Kidney (tissue), 13 donors: ENCODE measurements at regions not wholly inside any gene's neighbourhood (a gene's known extent, or its start where the extent isn't known, plus 50 kb on each side); places are given as distances from the start of the nearest gene placed in this dataset.

ENCODE experiments used
- DNase-seq, 5 donors: peaks; one replicate each; pipeline ENCODE4 v3.0.0-alpha.2; 2013 to 2020
- FAIRE-seq: peaks from 2 replicates; lab custom pipeline; 2012; peaks lifted over from hg19 to GRCh38; lab: Jason Lieb, UNC
- H3K27ac ChIP-seq, 2 donors: one replicate each; pipeline ENCODE4 v1.7.0; 2013; ENCODE audit warnings: low read depth in 2 of 2, low read length in 2 of 2, inconsistent platforms in 1 of 2
- H3K27me3 ChIP-seq: one replicate; pipeline ENCODE4 v1.7.1; 2013; ENCODE audit warnings: low read length, inconsistent platforms; ENCODE audit not compliant: control insufficient read depth, insufficient read depth
- H3K36me3 ChIP-seq, 3 donors: one replicate each; pipeline versions ENCODE4 v1.7.0 to v1.7.1; 2013; ENCODE audit warnings: low read length in 3 of 3, control low read depth in 1 of 3, inconsistent platforms in 1 of 3; ENCODE audit not compliant: insufficient read depth in 3 of 3, control insufficient read depth in 2 of 3
- H3K4me1 ChIP-seq, 3 donors: one replicate each; pipeline versions ENCODE4 v1.7.0 to v1.7.1; 2013; ENCODE audit warnings: low read length in 3 of 3, inconsistent platforms in 1 of 3, low read depth in 1 of 3; ENCODE audit not compliant: control insufficient read depth in 2 of 3, insufficient read depth in 2 of 3
- H3K4me3 ChIP-seq, 3 donors: one replicate each; pipeline versions ENCODE4 v1.7.0 to v1.8.1; 2013; ENCODE audit warnings: low read length in 3 of 3, control low read depth in 1 of 3, inconsistent platforms in 1 of 3
- H3K9ac ChIP-seq, 3 donors: one replicate each; pipeline versions ENCODE4 v1.7.0 to v1.7.1; 2013; ENCODE audit warnings: low read length in 3 of 3, control low read depth in 1 of 3, inconsistent platforms in 1 of 3
- H3K9me3 ChIP-seq, 3 donors: one replicate each; pipeline versions ENCODE4 v1.7.0 to v1.7.1; 2013; ENCODE audit warnings: low read length in 3 of 3, control low read depth in 1 of 3, inconsistent platforms in 1 of 3; ENCODE audit not compliant: control insufficient read depth in 2 of 3, insufficient read depth in 1 of 3
- CTCF ChIP-seq: IDR thresholded peaks from 3 replicates; pipeline ENCODE4 v1.5.1; 2012; ENCODE audit warnings: mild to moderate bottlenecking, moderate library complexity, borderline replicate concordance; ENCODE audit not compliant: insufficient read depth; ENCODE audit errors: extremely low read depth
- intact Hi-C: fragments of 100-400 bp; cut with DNase I; formaldehyde crosslinking; loops from one replicate; pipeline ENCODE4 v1.11.1; 2022
- donor health status: control.
- donor health status: control.
- donor health status: control.
- donor health status: control.
- donor health status: control.
- donor health status: DM: yes; HTN: yes; CAD: no.
- donor health status: Normal renal cell carcinoma (clear cell type).

- no peak for TF ChIP-seq CTCF
- intact Hi-C loops = no loop called here
- no peak for FAIRE-seq
Observed at GRCh38 chr1:147091801-147092200, 80.5 kb downstream of the PRKAB2 start.

GRCh38 chr1:147089457-147089856 lies 82.8 kb downstream of the PRKAB2 start:
- FAIRE-seq (no peak), DNase-seq (no peak)
- Histone ChIP-seq H3K27ac (no peak overlapping the region), H3K9me3 (peaks cover 0 to 11% (median 4%) of the 10 kb centered on the region in 3 donors), H3K36me3 (no peaks in the 10 kb centered on the region), H3K9ac (no peak overlapping the region), H3K4me1 (peaks cover 0 to 4% (median 0%) of the 10 kb centered on the region in 3 donors), H3K27me3 (peaks cover 1% of the 10 kb centered on the region), H3K4me3 (no peak overlapping the region)
- intact Hi-C loops = no loop called here
- no peak for TF ChIP-seq CTCF

More at GRCh38 chr1:147091801-147092200, 80.5 kb downstream of the PRKAB2 start:
- no peak for DNase-seq
- no peak overlapping the region for H3K9ac ChIP-seq
- no peak overlapping the region for H3K4me3 ChIP-seq
- H3K9me3 ChIP-seq = peaks cover 0 to 5% (median 0%) of the 10 kb centered on the region in 3 donors
- H3K4me1 ChIP-seq = no peaks in the 10 kb centered on the region
- H3K36me3 ChIP-seq = no peaks in the 10 kb centered on the region
- H3K27ac ChIP-seq = no peak overlapping the region
- H3K27me3 ChIP-seq = no peaks in the 10 kb centered on the region

GRCh38 chr1:147086129-147086528 lies 86.1 kb downstream of the PRKAB2 start:
- no peak overlapping the region for H3K27ac ChIP-seq
- no peak for TF ChIP-seq CTCF
- H3K27me3 ChIP-seq = peaks cover 31% of the 10 kb centered on the region
- FAIRE-seq (no peak), DNase-seq (no peak)
- H3K4me3 ChIP-seq = no peak overlapping the region
- no peaks in the 10 kb centered on the region for H3K36me3 ChIP-seq
- peaks cover 0 to 11% (median 4%) of the 10 kb centered on the region in 3 donors for H3K9me3 ChIP-seq
- intact Hi-C loops = no loop called here
- peaks cover 0 to 6% (median 0%) of the 10 kb centered on the region in 3 donors for H3K4me1 ChIP-seq
- no peak overlapping the region for H3K9ac ChIP-seq
